Renal cortical epithelial cell (primary cell): ENCODE measurements at regions not wholly inside any gene's neighbourhood (a gene's known extent, or its start where the extent isn't known, plus 50 kb on each side); places are given as distances from the start of the nearest gene placed in this dataset.
"Not testable (repeated sequence)": the region's sequence is repeated elsewhere in the genome, so short reads cannot be mapped to it uniquely, and the experiment has no call there.

Source experiments
- DNase-seq: peaks from one replicate; pipeline ENCODE4 v3.0.0-alpha.2; 2011; ENCODE audit warnings: low read depth

- no peak for DNase-seq
Measured at GRCh38 chr4:186481998-186482790, 73.2 kb downstream of the MTNR1A start.

DNA sequence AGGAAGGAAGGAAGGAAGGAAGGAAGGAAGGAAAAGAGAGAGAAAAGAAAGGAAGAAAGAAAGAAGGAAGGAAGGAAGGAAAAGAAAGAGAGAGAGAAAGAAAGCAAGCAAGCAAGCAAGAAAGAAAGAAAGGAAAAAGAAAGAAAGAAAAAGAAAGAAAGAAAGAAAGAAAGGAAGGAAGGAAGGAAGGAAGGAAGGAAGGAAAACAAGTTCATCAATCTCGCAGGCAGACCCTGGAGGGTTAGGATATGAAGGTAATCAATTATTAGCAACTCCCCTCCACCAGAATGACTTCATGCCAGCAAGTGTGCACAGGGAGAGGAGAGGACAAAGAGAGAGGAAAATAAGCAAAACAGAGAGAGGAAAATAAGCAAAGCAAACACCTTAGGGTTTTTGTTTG is 80.2 kb downstream of the MTNR1A start:
- no peak for DNase-seq

DNA sequence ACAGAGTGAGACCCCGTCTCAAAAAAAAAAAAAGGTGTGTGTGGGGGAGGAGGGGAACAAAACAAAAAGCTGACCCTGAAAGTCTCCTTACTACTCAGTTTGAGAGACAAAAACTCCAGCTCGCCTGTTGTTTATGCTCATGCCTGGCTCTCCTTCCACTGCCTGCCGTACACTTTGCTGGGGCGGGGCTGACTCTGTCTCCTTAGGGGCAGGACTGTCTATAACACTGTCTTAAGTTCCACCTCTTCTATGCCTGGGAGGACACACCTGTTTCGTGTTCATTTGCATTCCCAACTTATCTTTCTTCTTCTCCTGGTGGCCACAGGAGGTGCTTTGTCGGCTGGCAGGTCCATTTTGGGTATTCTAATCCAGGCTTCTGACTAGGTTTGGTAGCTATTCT is 81.4 kb downstream of the MTNR1A start:
- no peak for DNase-seq

- DNase-seq, result peak; percentile 47
Measured at GRCh38 chr4:186472948-186473347, 82.4 kb downstream of the MTNR1A start.

GRCh38 chr4:186471441-186471840 is 83.9 kb downstream of the MTNR1A start:
- no peak for DNase-seq

GRCh38 chr4:186458050-186458449 is 97.3 kb downstream of the MTNR1A start:
- DNase-seq, result no peak

DNA sequence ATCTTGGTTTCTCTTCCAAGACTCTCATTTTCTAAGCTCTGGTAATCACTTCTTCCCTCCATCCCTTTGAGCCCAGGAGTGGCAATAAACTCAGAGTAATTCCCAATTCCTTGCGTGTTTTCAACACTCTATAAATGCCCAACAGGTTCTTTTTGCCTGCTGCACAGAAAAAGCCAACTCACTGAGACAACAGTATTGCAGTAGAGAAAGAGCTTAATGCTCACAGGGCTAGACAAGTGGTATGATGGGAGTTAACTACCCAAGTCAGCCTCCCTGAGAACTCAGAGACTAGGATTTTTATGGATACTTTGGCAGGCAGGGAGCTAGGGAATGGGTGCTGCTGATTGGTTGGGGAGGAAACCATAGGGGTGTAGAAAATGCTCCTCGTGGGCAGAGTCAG is 103.4 kb downstream of the MTNR1A start:
- DNase-seq, result no peak

DNA sequence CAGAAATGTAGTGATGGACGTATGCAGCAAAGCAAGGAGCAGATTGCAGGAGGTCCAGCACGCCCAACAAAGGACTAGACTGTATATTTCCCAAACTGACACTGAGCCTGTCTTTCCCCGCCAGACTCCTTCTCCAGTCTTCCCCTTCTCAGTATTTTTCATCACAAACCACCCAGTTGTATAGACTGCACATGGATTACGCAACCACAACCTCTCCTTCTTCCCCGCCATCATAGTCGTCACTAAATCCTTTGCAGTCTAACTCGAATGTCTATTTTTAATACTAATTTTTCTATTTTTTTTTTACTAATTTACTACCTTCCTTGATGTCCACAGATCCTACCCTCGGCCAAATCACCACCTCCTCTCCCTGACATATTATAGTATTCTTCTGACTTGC is 105.4 kb downstream of the MTNR1A start:
- no peak for DNase-seq

- no peak for DNase-seq
Measured at GRCh38 chr4:186445040-186445439, 110.3 kb downstream of the MTNR1A start.

DNA sequence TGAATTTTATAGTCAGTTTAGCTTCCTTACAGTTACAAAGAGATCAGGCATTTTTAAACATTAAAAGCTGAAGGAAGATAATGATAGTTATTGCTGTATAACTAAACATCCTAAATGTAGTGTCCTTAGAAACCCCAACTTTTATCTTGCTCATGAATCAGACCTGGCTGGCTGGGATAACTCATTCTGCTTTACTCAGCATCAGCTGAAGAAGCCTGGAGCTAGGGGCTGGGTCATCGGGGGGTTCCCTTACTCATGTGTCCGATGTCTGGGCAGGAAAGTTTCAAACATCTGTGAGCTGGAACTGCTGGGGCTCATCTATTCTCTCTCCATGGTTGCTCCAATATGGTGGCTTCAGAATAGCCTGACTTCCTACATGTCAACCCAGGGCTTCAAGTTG is 113.9 kb downstream of the MTNR1A start:
- no peak for DNase-seq

GRCh38 chr4:186428481-186428880 is 126.9 kb downstream of the MTNR1A start:
- no peak for DNase-seq

- DNase-seq, result no peak
Measured at GRCh38 chr4:186424745-186425144, 130.6 kb downstream of the MTNR1A start.

GRCh38 chr4:186422296-186422695 is 133.1 kb downstream of the MTNR1A start:
- DNase-seq, result no peak

GRCh38 chr4:186416451-186417060 is 138.8 kb downstream of the MTNR1A start:
- no peak for DNase-seq

DNA sequence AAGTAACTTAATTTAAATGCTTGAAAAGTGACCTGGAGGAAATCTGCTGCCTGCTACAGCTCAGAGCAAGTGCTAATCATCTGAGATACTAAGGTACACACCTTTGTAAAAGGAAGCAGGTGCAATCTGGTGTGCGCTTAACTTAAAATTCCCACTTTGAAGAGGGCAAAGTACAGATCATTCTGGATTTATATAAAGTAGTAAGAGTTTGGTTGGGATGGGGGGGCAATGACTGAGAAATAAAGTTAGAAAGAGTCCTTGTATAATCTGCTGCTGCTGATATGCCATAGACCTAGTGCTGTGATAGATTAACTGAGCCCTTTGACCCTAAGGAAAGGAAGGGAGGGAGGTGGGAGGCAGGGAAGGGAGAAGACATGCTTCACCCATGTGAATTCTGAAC is 141.0 kb downstream of the MTNR1A start:
- no peak for DNase-seq

DNA sequence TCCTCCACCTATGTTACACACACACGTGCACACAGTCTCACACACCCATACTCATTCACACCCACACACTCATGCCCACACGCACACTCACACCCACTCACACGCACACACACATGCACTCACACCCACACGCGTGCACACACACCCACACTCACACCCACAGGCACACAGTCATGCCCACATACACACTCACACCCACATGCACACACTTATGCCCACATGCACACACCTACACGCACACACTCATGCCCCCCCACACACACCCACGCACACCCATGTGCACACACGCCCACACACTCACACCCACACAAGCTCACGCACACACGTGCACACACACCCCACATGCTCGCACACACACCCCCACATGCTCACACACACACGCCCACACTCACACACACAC is 140.0 kb downstream of the F11 start:
- no peak for DNase-seq

- peak; percentile 27 for DNase-seq
Measured at GRCh38 chr4:186404562-186405134, 138.7 kb downstream of the F11 start.

- DNase-seq, result peak; percentile 14
Measured at GRCh38 chr4:186400676-186401075, 134.7 kb downstream of the F11 start.

DNA sequence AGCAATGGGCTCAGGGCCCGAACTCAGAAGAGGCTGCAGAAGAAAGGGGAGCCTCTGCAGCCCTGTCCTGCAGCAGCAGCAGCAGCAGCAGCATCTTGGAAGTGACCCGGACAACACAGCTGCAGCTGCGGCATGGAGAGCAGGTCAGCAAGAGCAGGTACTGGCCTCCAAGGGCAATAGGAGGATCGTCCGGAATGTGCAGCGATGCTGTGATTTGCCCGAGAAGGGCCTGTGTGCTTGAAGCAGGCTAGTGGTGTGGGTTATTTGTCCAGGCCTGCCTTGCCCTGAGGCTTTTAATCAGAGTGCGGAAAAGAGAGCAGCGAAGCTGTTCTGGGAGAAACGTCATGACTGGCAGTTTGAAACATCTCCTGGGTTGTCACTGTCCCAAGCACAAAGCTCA is 126.0 kb downstream of the F11 start:
- DNase-seq, result no peak

DNA sequence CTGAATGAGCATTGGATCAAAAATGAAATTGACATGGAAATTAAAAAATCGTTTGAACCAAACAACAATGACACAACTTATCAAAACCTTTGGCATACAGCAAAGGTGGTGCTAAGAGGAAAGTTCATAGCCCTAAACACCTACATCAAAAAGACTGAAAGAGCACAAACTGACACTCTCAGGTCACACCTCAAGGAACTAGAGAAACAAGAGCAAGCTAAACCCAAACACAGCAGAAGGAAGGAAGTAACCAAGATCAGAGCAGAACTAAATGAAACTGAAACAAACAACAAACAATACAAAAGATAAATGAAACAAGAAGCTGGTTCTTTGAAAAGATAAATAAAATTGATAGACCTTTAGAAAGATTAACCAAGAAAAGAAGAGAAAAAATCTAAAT is 118.3 kb downstream of the F11 start:
- not testable (repeated sequence) for DNase-seq

DNA sequence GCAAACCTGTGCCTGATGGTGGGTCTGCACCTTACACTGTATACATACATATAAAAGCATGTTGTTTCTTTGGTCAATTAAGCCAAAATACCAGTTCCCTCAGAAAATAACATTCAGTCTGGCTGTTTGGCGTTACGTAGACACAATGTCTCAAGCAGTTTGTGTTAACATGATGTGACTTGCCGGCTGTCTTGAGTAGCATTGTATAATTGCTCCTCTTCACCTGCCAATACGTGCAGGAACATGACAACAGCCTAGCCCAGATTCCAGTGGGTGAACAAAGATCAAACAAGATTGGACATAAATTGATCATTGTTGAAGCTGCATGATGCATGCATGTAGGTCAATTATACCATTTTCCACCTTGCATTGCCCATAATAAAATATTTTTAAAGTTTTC is 102.3 kb downstream of the F11 start:
- no peak for DNase-seq

- no peak for DNase-seq
Measured at GRCh38 chr4:186366326-186366725, 100.3 kb downstream of the F11 start.

DNA sequence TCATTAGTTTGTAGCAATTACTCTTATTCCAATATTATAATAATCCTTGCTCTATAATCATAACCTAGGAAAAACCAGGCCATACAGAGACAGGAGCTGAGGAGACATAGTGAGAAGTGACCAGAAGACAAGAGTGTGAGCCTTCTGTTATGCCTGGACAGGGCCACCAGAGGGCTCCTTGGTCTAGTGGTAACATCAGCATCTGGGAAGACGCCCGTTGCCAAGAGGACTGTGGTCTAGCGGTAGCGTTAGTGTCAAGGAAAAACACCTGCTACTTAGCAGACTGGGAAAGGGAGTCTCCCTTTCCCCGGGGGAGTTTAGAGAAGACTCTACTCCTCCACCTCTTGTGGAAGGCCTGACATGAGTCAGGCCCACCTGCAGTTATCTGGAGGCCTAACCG is 97.0 kb downstream of the F11 start:
- not testable (repeated sequence) for DNase-seq
